Naive thymus-derived CD4-positive, alpha-beta T cell (primary cell): ENCODE measurements at regions not wholly inside any gene's neighbourhood (a gene's known extent, or its start where the extent isn't known, plus 50 kb on each side); places are given as distances from the start of the nearest gene placed in this dataset.

ENCODE experiments used
- ATAC-seq: fragments of 150-1000 bp; cut with Tn5 transposase; 2 replicates; pipeline ENCODE4 v1.10.0; 2021; ENCODE audit warnings: mild to moderate bottlenecking, moderate library complexity
- CTCF ChIA-PET: fragments of 350-600 bp; sonication (Branson Sonifier 250); formaldehyde crosslinking; loops from one replicate; lab custom pipeline; 2021; ENCODE audit warnings: antibody characterized with exemption; lab: Charles Lee
- POLR2A ChIA-PET: fragments of 350-600 bp; sonication (Branson Sonifier 250); formaldehyde crosslinking; loops from one replicate; lab custom pipeline; 2021; ENCODE audit warnings: antibody characterized with exemption, inconsistent platforms; lab: Charles Lee
- DNase-seq, 9 donors: peaks; one replicate each; pipeline versions ENCODE4 v3.0.0 to v3.0.0-alpha.2; 2020 to 2022; ENCODE audit warnings: mixed read lengths in 1 of 9
- H3K27ac ChIP-seq: one replicate; pipeline ENCODE4 v1.7.0; 2013; ENCODE audit warnings: mild to moderate bottlenecking, low read depth, low read length, moderate library complexity
- H3K27me3 ChIP-seq, 2 donors: one replicate each; pipeline ENCODE4 v1.7.0; 2013; ENCODE audit warnings: low read length in 2 of 2, mild to moderate bottlenecking in 2 of 2, moderate library complexity in 2 of 2; ENCODE audit not compliant: control insufficient read depth in 2 of 2, insufficient read depth in 2 of 2
- H3K36me3 ChIP-seq, 3 experiments: 1 replicate in 2 of 3; 2 replicates in 1 of 3; pipeline ENCODE4 v1.7.0; 2013; ENCODE audit warnings: low read length in 3 of 3, mild to moderate bottlenecking in 3 of 3, moderate library complexity in 1 of 3; ENCODE audit not compliant: insufficient read depth in 3 of 3, control insufficient read depth in 2 of 3
- H3K4me1 ChIP-seq, 2 donors: one replicate each; pipeline ENCODE4 v1.7.0; 2013; ENCODE audit warnings: low read length in 2 of 2, mild to moderate bottlenecking in 2 of 2, moderate library complexity in 1 of 2; ENCODE audit not compliant: control insufficient read depth in 2 of 2, insufficient read depth in 2 of 2
- H3K4me3 ChIP-seq: 2 replicates; pipeline ENCODE4 v1.7.0; 2013; ENCODE audit warnings: mild to moderate bottlenecking, low read length
- H3K9me3 ChIP-seq, 3 experiments: 1 replicate in 2 of 3; 2 replicates in 1 of 3; pipeline ENCODE4 v1.7.0; 2013; ENCODE audit warnings: low read length in 3 of 3; ENCODE audit not compliant: control insufficient read depth in 2 of 3
- H3K27ac Mint-ChIP-seq, 9 donors: one replicate each; pipeline ENCODE4 v1.8.0; 2020 to 2022; ENCODE audit warnings: mixed read lengths in 9 of 9, mild to moderate bottlenecking in 8 of 9, moderate library complexity in 5 of 9, inconsistent platforms in 2 of 9
- H3K27me3 Mint-ChIP-seq, 5 donors: one replicate each; pipeline ENCODE4 v1.8.0; 2021 to 2022; ENCODE audit warnings: mixed read lengths in 5 of 5, mild to moderate bottlenecking in 1 of 5
- H3K36me3 Mint-ChIP-seq, 5 donors: one replicate each; pipeline ENCODE4 v1.8.0; 2020 to 2022; ENCODE audit warnings: mixed read lengths in 5 of 5, mild to moderate bottlenecking in 3 of 5, inconsistent platforms in 1 of 5
- H3K4me1 Mint-ChIP-seq, 7 donors: one replicate each; pipeline ENCODE4 v1.8.0; 2020 to 2022; ENCODE audit warnings: mixed read lengths in 7 of 7, mild to moderate bottlenecking in 3 of 7, inconsistent platforms in 1 of 7
- H3K4me3 Mint-ChIP-seq, 10 donors: one replicate each; pipeline ENCODE4 v1.8.0; 2020 to 2022; ENCODE audit warnings: mild to moderate bottlenecking in 10 of 10, mixed read lengths in 10 of 10, moderate library complexity in 6 of 10, inconsistent platforms in 2 of 10
- H3K9me3 Mint-ChIP-seq, 11 donors: one replicate each; pipeline ENCODE4 v1.8.0; 2020 to 2022; ENCODE audit warnings: mixed read lengths in 11 of 11, mild to moderate bottlenecking in 4 of 11, inconsistent platforms in 1 of 11, moderate library complexity in 1 of 11
- intact Hi-C, 2 donors: fragments of 100-400 bp; cut with micrococcal nuclease; formaldehyde crosslinking; loops; one replicate each; pipeline ENCODE4 v1.15.1; 2023

- H3K36me3 Mint-ChIP-seq: peaks cover 0 to 5% (median 0%) of the 10 kb centered on the region in 5 donors
- no peak overlapping the region for H3K27ac ChIP-seq
- no peak overlapping the region for H3K4me3 Mint-ChIP-seq
- no peaks in the 10 kb centered on the region for H3K27me3 ChIP-seq
- peaks cover 0 to 10% (median 0%) of the 10 kb centered on the region in 5 donors for H3K27me3 Mint-ChIP-seq
- no peak overlapping the region for H3K4me3 ChIP-seq
- ATAC-seq: peak; percentile 50
- no peak for DNase-seq
- intact Hi-C loops: no loop called here
- CTCF ChIA-PET: no interaction called here
- H3K27ac Mint-ChIP-seq: no peak overlapping the region
- H3K4me1 ChIP-seq: no peaks in the 10 kb centered on the region
- H3K9me3 Mint-ChIP-seq: peaks cover 0 to 5% (median 1%) of the 10 kb centered on the region in 11 donors
- no peaks in the 10 kb centered on the region for H3K9me3 ChIP-seq
- POLR2A ChIA-PET: no interaction called here
- no peaks in the 10 kb centered on the region for H3K36me3 ChIP-seq
- H3K4me1 Mint-ChIP-seq: peaks cover 0 to 3% (median 0%) of the 10 kb centered on the region in 7 donors
Measured at GRCh38 chr1:68339505-68339904, 107.2 kb upstream of the WLS start.

GRCh38 chr1:68338081-68338480, 105.8 kb upstream of the WLS start:
- ChIA-PET CTCF (no interaction called here), POLR2A (no interaction called here)
- H3K27ac ChIP-seq: no peak overlapping the region
- no peaks in the 10 kb centered on the region for H3K9me3 ChIP-seq
- Mint-ChIP-seq H3K4me3 (no peak overlapping the region), H3K4me1 (peaks cover 0 to 3% (median 0%) of the 10 kb centered on the region in 7 donors), H3K9me3 (peaks cover 0 to 10% (median 1%) of the 10 kb centered on the region in 11 donors), H3K36me3 (peaks cover 0 to 5% (median 0%) of the 10 kb centered on the region in 5 donors), H3K27ac (no peak overlapping the region), H3K27me3 (peaks cover 0 to 15% (median 2%) of the 10 kb centered on the region in 5 donors)
- H3K4me1 ChIP-seq: no peaks in the 10 kb centered on the region
- no peak overlapping the region for H3K4me3 ChIP-seq
- intact Hi-C loops: no loop called here
- H3K27me3 ChIP-seq: no peaks in the 10 kb centered on the region
- DNase-seq (no peak), ATAC-seq (no peak)
- no peaks in the 10 kb centered on the region for H3K36me3 ChIP-seq

GRCh38 chr1:68332041-68332440, 99.7 kb upstream of the WLS start:
- H3K4me3 Mint-ChIP-seq: no peak overlapping the region

GRCh38 chr1:68331117-68331865, 99.0 kb upstream of the WLS start:
- DNase-seq (no peak), ATAC-seq (no peak)
- Mint-ChIP-seq H3K9me3 (peaks cover 0 to 5% (median 0%) of the 10 kb centered on the region in 11 donors), H3K4me1 (no peaks in the 10 kb centered on the region), H3K27me3 (peaks cover 0 to 15% (median 0%) of the 10 kb centered on the region in 5 donors), H3K36me3 (peaks cover 0 to 5% (median 0%) of the 10 kb centered on the region in 5 donors), H3K4me3 (no peak overlapping the region), H3K27ac (no peak overlapping the region)
- ChIA-PET POLR2A (no interaction called here), CTCF (no interaction called here)
- no peaks in the 10 kb centered on the region for H3K27me3 ChIP-seq
- no peaks in the 10 kb centered on the region for H3K9me3 ChIP-seq
- no peak overlapping the region for H3K27ac ChIP-seq
- H3K4me3 ChIP-seq: no peak overlapping the region
- H3K36me3 ChIP-seq: no peaks in the 10 kb centered on the region
- no peaks in the 10 kb centered on the region for H3K4me1 ChIP-seq
- intact Hi-C loops: no loop called here

More at GRCh38 chr1:68332041-68332440, 99.7 kb upstream of the WLS start:
- intact Hi-C loops: no loop called here
- DNase-seq (no peak), ATAC-seq (no peak)
- Mint-ChIP-seq H3K27ac (no peak overlapping the region), H3K4me1 (peaks cover 0 to 3% (median 0%) of the 10 kb centered on the region in 7 donors), H3K9me3 (peaks cover 0 to 5% (median 0%) of the 10 kb centered on the region in 11 donors), H3K27me3 (peaks cover 0 to 15% (median 4%) of the 10 kb centered on the region in 5 donors), H3K36me3 (peaks cover 0 to 5% (median 0%) of the 10 kb centered on the region in 5 donors)
- no peaks in the 10 kb centered on the region for H3K4me1 ChIP-seq
- no peaks in the 10 kb centered on the region for H3K9me3 ChIP-seq
- no peak overlapping the region for H3K4me3 ChIP-seq
- H3K36me3 ChIP-seq: no peaks in the 10 kb centered on the region
- POLR2A ChIA-PET: no interaction called here
- H3K27me3 ChIP-seq: no peaks in the 10 kb centered on the region
- CTCF ChIA-PET: no interaction called here
- H3K27ac ChIP-seq: no peak overlapping the region

- H3K4me1 Mint-ChIP-seq: no peaks in the 10 kb centered on the region
- no peak for ATAC-seq
- ChIA-PET CTCF (no interaction called here), POLR2A (no interaction called here)
- no peak overlapping the region for H3K4me3 Mint-ChIP-seq
- no peak overlapping the region for H3K4me3 ChIP-seq
- no peaks in the 10 kb centered on the region for H3K27me3 ChIP-seq
- no peaks in the 10 kb centered on the region for H3K4me1 ChIP-seq
- H3K27me3 Mint-ChIP-seq: peaks cover 0 to 15% (median 0%) of the 10 kb centered on the region in 5 donors
- no peaks in the 10 kb centered on the region for H3K36me3 ChIP-seq
- DNase-seq: no peak
- intact Hi-C loops: no loop called here
- no peak overlapping the region for H3K27ac ChIP-seq
- H3K9me3 ChIP-seq: no peaks in the 10 kb centered on the region
- H3K9me3 Mint-ChIP-seq: peaks cover 0 to 5% (median 0%) of the 10 kb centered on the region in 11 donors
- H3K27ac Mint-ChIP-seq: no peak overlapping the region
- H3K36me3 Mint-ChIP-seq: peaks cover 0 to 5% (median 0%) of the 10 kb centered on the region in 5 donors
Measured at GRCh38 chr1:68330391-68330790, 98.1 kb upstream of the WLS start.

GRCh38 chr1:68329096-68329835, 96.9 kb upstream of the WLS start:
- intact Hi-C loops: no loop called here
- CTCF ChIA-PET: no interaction called here

More at GRCh38 chr1:68329096-68329835, 96.9 kb upstream of the WLS start:
- Mint-ChIP-seq H3K27me3 (peaks cover 0 to 15% (median 0%) of the 10 kb centered on the region in 5 donors), H3K36me3 (no peaks in the 10 kb centered on the region), H3K4me3 (no peak overlapping the region), H3K9me3 (peaks cover 0 to 4% (median 0%) of the 10 kb centered on the region in 11 donors), H3K4me1 (no peaks in the 10 kb centered on the region), H3K27ac (no peak overlapping the region)
- Histone ChIP-seq H3K9me3 (no peaks in the 10 kb centered on the region), H3K27me3 (no peaks in the 10 kb centered on the region), H3K27ac (no peak overlapping the region), H3K4me3 (no peak overlapping the region), H3K4me1 (no peaks in the 10 kb centered on the region), H3K36me3 (no peaks in the 10 kb centered on the region)
- ATAC-seq (no peak), DNase-seq (no peak)
- POLR2A ChIA-PET: no interaction called here
